Stimulated activated naive CD8-positive, alpha-beta T cell treated with anti-CD3 and anti-CD28 coated beads, Interleukin-15, Interleukin-2, amounts not matched to agents 100 U/mL and 50 U/mL, for 24 hours (primary cell): ENCODE measurements at regions not wholly inside any gene's neighbourhood (a gene's known extent, or its start where the extent isn't known, plus 50 kb on each side); places are given as distances from the start of the nearest gene placed in this dataset.

Experiments used
- ATAC-seq: fragments of 150-1000 bp; cut with Tn5 transposase; one replicate; pipeline ENCODE4 v1.10.0; 2021
- DNase-seq: peaks from one replicate; pipeline ENCODE4 v3.0.0; 2021

DNA sequence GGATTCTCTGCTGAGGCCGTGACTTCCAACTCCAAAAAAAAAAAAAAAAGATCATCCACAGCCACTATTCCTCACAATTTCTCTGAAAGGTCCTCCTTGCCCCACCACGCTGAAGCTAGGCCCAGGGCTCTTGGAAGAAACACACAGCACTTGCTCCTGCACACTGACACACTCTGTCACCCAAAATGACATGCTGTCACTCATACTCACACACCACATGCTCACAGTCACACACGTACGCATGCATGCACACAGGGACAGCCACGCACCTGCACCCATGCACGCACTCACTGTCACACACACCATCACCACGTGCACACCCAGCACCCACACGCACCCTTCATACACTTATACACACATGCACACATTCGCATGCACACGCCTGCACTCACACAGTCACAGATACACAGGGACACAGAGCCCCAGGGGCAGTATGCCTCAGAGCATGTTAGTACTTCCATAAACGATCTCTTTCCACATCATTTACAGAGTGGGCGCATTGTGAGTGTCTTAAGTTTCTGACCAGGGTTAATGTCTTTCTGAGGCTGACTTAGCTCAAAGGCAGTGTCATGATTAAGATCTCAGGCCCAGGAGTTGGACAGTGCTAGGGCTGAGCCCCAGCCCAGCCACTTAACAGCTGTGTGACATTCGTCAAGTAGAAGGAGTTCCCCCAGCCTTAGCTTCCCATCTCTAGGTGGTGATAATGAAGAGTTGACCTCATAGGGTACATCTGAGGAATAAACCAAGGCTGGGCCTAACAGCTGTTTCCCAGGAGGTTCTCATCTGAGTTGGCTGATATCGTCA is 93.4 kb downstream of the GLI2 start:
- no peak for DNase-seq
- no peak for ATAC-seq

DNA sequence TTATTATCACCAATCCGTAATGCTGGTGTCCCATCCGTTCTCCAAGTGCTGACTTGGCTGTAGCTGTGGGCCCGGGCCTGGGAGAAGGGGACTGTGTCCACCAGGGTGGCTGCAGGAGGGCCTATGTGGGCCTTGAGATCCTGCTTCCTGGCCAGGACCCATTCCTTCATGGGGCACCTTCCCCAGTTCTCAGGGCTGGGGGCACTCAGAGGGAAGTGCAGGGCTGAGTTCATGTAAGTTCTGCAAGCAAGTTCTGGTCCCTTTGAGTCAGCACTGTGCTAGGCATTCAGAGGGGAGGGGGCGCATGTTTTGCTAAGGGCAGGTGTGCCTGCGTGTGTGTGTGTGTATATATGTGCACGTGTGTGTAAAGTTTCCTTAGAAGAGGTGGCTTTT is 94.0 kb downstream of the GLI2 start:
- DNase-seq (no peak), ATAC-seq (no peak)

DNA sequence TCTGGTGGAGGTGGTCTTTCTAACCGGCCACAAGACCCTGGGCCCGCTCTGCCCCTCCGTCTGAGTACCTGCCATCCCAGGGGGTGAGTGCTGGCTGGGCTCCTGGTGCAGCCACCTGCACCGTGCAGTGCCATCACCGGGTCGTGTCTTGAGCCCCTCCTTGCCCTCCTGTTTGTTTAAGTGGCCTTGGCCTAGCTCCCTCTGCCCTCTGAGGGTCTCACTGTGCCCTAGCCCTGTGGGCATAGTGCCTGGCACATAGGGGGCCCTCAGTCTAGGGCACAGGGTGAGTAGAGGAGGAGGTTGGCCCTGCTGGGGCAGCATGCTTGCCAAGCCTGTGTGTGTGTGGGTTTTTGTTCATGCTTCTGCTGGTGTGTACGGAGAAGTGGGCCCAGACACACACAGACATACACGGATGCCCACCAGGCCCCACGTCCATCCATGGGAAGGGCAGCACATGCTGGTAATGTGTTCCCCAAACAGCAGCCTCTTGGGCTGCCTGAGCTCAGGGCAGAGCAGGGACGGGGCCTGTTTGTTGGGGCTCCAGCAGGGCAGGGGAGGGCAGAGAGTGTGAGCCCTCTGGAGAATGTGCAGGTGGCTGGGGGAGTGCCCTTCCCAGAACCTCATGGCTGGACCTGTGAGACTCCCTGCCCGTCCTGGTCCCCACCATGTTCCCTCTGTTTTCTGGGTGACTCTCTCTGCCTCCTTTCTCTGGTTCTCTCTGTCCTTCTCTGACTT is 94.6 kb downstream of the GLI2 start:
- DNase-seq (no peak), ATAC-seq (no peak)

DNA sequence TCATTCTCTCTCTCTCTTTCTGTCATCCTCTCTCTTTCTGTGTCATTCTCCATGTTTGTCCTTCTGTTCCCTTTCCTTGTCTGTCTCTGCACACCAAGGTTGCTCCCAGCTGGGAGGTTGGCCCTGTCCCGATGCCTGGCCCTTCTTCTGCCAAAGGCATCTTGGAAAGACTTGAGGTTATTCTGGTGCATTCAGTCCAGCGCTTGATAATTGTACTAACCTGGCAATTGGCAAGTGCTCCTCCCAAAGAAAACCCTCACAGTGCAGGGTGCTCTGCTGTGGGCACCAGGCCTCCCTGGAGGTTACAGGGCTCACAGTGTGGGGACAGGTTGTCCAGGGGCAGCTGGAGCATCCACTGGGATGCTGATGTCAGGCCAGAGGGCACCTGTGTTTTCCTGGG is 95.4 kb downstream of the GLI2 start:
- DNase-seq (no peak), ATAC-seq (no peak)

DNA sequence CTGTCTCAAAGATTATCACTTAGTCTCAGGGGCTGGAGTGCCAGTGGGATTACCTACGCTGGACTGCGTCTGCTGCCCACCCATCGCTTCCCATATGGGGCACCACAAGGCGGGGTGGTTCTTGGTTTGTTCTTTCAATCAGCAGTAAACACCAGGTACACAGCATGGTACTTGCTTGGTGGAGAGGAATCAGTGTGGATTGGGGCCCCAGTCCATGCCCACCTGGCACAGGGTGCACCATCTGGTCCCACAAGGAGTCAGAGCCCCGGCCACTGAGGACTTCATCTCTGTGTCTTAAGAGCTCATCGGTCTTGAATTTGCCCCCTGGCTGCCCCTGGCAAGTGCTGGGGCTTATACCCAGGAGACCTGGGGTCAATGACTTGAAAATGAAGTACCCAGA is 96.2 kb downstream of the GLI2 start:
- DNase-seq (no peak), ATAC-seq (no peak)

DNA sequence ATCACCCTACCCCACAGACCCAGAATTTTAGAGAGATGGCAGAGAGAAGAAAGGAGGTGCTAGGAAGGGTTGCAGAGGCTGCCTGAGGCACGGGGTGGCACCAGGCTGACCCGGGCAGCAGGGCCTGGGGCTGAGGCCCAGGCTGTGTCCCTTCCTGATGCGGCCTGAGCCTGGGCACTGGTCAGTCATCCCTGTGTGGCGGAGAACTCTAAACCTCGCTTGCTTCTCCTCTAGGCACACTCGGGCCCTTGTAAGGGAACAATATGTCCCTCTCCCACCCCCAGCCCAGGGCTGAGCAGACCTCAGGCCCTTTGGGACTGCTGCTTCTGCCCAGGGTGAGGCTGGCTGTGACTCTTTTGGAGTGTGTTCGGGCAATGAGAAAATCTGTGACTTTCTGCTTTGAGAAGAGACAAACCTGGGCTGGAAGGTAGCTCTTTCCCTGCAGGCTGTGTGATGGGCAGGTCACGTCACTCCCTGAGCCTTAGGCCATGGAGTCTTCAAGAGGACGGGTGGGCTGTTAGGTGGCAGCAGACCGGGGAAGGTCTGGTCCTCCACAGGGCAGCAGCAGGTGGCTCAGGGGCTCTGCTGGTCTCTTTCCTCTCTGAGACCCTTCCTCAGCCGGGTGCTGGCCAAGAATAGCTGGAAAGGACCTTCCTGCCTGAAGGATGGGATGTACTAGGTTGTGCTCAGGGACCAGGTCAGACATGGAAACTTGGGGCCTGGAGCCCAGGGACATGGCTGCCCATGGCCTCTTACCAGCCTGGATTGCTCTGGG is 96.8 kb downstream of the GLI2 start:
- ATAC-seq, result no peak
- DNase-seq, result no peak

DNA sequence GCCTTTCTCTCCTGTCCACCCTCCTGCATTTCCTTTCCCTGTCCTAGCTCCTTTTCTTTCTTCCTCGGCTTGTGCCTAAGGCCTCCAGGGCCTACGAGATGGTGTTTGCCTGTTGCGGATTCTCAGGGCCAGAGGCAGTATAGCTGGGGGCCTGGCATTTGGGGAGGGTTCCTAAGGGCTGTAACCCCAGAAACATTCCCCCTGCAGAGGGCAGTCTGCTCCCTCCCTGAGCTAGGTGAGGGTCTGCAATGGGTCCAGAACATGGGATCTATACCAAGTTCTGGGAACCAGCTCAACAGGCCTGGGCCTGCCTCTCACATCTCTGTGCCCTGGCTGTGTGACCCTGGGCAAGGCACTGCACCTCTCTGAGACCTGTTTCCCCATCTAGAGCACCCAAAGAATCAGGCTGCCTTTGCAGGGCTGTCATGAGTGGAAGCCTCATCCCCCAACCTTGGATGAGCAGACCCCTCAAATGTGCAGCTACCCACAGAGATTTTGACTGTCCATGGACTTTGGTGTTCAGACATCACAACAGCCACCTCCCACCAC is 97.5 kb downstream of the GLI2 start:
- DNase-seq, result no peak
- ATAC-seq, result no peak

DNA sequence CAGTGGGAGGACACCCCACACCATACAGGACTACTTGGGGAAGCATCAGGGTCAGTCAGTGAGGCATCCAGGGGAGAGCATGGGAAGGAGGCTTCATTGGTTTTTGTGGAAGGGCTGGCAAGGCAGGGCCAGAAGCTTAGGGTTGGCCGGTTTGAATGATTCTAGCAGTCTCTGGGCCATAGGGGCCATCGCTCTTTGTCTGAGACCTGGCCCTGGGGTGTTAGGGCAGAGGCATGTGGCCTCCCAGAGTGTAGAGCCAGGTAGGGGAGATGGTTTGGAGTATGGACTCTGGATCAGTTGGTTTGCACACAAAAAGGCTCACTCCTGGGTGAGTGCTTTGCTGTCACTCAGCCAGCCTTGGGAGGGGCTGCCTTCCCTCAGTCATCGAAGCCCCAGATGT is 98.5 kb downstream of the GLI2 start:
- DNase-seq, result no peak
- no peak for ATAC-seq

DNA sequence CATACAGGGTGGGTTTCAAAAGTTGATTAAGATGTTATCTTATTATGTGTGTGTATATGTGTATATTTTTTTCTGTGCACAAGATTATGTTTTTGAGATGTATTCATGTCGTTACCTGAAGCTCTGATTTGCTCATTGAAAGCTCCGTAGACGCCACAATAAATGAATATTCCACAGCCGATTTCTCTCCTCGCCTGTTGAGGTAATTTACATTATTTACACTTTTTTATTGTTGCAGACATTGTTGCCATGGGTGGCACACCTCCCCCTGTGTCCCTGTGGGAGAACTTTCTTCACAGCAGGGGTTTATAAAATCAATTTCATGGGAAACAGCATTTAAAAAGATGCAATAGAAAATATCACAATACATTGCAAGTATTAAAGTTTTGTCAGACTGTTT is 100.6 kb downstream of the GLI2 start:
- DNase-seq, result no peak
- no peak for ATAC-seq

DNA sequence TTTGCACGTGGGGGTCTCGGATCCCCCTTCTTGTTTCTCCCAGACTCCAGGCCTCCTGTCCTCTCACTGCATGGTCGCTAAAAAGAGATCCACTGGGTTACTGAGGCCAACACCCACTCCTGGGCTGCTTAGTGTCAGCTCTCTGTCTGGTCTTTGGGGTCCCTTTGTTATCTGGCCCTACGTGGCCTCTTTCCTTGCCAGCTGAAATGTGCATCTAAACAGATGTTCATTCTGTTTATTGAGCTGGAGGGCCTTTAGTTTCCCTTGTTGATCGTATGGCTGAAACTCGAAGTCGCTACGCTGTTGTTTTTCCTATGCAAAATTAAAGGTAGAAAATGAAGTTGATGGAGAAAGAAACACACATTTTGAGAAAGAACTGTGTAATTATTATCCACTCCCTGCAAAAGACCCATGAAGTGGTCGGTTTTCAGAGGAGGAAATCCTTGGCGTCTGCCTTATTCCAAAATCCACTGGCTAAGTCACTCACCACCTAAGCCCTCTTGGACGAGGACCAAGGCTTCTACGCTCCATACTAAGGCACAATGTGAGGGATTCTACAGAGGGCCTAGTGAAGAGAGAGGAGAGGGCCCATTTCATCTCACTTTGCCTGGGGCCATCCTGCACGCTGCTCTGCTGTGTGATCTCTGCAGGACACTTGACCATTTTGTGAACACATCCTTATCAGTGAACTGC is 105.3 kb downstream of the GLI2 start:
- ATAC-seq, result no peak
- no peak for DNase-seq

DNA sequence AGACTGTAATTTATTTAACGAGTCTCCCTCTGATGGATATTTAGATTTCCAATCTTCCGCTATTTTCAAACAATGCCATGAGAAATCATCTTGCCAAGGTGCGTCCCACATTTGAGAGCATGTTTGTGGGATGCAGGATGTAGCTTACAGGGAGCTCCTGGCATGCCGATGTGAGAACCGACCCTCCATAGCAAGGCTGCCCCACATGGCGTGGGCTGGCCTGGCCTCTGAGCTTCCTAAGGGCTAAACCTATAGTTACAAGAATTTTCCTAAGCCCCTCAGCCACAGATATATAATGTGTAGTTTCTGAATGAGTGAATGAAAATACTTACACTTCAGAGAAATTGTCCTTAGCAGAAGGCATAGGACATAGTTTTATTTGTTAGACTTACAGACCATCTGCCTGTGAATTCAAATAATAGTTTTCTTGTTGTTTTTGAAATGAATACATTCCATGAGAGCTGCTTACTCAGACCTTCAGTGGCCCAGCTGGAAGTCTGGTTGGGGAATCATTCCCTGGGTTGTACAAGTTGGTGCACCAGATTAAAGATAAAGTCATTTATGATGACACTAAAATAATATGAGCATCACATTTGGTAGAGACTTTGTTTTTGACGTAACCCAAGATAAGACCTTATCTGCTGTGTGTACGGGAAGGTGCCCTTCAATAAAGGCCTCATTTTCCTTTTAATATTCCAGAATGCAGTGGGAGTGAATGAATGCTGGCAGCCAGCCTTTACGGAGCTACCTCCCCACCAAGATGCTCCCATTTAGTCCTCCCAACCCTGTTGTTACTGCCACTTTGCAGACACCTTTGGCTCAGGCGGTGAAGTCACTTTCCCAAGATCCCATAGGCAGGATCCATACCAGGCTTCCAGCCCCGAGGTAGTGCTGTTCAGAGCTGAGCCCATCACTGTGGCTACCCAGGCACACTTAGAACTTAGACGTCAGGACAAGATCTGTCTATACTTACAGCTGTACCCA is 107.1 kb downstream of the GLI2 start:
- no peak for ATAC-seq
- no peak for DNase-seq

DNA sequence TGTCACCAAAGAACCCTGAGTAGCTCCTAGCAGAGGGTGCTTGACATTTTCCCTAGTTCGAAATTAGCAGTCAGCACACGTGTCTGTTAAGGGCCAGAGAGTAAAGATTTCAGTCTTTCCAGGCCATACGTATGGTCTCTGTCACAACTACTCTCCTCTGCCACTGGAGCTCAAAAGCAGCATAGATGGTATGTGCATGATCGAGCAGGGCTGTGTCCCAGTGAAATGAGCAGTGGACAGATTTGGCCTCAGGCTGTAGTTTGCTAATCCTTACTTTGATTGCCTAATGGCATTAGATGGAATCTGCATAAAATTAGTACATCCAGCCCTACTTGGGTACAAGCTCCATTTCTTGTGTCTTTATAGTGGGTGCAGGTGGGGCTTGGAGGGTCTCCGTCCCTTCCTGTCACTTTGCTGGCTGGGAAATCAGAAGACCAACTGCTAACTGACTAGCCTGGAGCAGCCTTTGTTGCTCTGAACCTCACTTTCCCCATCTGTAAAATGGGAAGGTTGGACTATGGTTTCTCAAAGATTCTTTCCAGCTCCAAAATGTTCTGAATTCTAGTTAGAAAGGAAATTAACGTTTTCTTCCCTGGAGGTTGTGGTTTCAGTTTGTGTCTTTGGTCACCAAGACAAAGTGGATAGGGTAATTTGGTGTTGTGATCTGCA is 108.5 kb downstream of the GLI2 start:
- ATAC-seq, result no peak

DNA sequence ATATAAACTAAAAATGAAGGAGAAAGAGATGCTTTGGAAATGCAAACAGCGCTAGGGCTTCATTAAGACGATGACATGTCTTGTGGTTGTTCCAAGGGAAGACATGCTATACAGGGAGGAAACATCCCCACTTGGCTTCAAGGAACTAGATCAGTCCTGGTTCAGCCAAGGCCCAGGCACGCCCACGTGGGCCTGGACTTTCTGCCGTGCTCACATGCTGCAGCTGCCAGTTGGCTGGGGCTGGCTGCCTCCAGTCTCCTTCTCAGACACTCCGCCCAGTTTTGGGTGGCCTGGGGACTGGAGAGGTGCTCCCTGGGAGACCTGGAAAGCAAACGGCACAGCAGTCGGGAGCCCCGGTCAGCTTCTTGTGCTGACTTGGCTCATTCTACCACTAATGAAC is 109.6 kb downstream of the GLI2 start:
- DNase-seq (no peak), ATAC-seq (no peak)

More for the DNA sequence above, 108.5 kb downstream of the GLI2 start:
- no peak for DNase-seq

DNA sequence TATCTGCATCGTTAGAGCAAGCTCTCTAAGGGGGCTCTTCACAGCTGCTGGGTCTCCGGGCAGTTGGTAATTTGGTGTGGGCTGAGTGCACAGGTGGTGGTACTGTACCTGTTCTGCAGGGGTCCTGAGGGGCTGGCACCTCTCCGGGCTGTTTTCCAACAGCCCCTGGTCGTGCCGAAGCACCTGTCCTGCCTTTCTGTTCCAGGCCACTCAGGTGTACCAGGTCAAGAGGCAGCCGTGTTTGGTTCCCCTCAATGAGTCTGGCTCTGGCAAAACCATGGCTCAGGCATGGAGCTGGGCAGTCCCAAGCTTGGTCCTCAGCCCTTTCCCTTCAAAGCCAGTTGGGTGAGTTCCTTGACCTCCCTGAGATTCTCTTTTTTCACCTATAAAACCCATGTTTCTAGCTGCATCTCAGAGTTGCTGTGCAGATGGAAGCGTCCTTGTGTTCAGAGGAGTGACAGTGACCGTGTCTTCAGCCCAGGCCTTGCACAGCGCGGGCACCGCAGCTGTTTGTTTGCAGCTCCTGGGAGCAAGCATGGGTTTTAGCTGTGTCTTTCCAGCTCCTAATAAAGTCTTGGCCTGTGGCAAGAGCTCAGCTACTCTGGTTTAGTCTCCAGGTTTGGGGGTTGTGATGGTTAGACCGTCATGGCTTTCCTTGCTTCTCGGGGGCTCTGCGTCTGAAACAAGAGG is 110.9 kb downstream of the GLI2 start:
- ATAC-seq (no peak), DNase-seq (no peak)

DNA sequence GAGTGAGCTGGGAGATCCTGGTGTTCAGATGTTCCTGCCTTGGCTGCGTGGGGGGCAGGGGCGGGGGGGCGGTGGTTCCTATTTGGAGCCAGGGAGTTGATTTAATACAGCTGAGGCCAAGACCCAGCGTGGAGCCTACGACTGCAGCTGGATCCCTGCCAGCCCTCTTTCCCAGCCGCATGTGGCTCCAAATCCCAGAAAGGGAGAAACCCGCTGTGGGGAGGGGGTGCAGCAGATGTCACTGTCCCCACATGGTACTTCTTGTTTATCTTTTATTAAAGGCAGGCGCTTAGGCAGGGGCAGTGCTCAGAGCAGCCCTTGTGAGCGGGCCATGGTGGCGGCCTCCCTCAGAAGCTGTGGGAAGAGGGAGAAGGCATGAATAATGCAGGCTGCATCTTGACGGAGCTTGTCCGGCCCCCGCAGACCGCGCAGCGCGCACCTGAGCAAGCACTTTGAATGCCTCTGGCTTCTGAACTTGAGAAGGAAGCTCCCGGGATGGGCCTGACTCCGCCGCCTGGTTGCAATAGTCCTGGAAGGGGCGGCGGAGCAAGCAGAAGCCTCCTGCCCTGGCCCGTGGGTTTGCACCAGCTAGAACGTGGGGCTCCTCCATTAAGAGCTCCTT is 112.1 kb downstream of the GLI2 start:
- no peak for ATAC-seq
- DNase-seq, result no peak

DNA sequence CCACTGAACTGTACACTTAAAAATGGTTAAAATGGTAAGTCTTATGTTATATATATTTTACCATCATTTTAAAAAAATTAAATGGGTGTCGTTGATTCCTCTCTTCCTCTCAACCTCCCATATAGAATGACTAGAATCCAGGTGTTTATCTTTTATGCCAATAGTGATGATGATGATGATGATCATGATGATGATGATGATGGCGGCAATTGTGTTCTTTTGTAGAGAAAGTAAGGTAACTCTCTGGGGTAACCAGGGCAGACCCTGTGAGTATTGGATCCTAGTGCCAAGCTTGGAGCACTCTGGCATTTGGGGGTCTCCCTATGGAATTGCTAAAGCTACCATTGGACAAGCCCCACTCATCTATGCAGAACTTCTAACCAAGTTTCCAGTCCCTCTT is 113.6 kb downstream of the GLI2 start:
- no peak for ATAC-seq

DNA sequence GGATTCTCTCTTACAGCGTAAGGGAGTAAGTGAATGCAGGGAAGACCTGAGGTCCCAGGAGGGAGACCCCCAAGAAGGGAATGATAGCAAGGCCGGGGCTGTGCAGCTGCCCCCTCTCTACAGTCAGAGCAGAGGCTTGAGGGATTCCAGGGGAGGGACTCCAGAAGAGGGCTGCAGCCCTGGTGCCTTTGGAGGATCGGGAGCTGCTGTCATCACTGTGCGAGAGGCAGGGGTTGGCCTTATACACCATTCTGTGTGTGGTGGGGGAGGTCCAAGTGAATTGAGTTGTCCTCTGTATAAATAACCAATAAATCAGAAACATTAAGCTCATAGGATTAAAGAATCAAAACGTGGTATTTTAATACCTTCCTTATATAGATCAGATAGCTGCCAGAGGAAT is 114.9 kb downstream of the GLI2 start:
- DNase-seq (no peak), ATAC-seq (no peak)

More for the DNA sequence above, 113.6 kb downstream of the GLI2 start:
- DNase-seq, result no peak

DNA sequence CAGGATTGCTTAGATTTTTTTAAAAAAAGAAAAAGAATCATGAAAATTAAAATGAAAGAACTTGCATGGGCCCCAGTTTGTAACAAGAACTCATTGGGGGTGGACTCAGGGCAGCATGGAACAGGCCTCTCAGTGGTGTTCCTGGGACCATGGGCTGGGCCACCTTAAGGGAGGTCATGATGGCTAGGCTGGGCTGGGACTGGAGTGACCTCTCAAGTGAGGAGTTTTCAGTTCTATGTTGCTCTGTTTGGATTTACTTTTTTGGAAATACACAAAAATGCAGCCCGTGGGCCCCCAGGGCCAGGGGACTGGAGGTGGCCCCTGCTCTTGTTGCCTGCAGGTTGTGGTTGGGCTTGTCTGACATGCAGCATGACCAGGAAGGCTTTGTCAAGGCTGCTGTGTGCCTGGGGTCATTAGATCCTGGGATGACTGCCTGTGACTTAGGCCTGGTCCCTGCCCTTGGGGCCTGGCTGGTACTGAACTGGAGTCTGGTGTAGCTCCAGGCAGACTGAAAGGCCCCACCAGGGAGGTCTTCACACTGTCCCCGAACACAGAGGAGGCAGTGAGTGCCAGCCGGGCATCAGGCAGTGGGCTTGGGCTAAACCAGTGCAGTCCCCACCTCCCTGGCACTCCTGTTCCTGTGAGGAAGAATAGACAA is 115.6 kb downstream of the GLI2 start:
- no peak for ATAC-seq
- no peak for DNase-seq
